ENCODE measurements at regions not wholly inside any gene's neighbourhood (a gene's known extent, or its start where the extent isn't known, plus 50 kb on each side); places are given as distances from the start of the nearest gene placed in this dataset.

GRCh38 chr12:85562765-85563164 is 273.4 kb downstream of the RASSF9 start:
- Histone ChIP-seq H3K27ac (no peak overlapping the region), H3K4me3 (no peak overlapping the region)

- H3K27ac ChIP-seq, result no peak overlapping the region
- no peak overlapping the region for H3K4me3 ChIP-seq
Measured at GRCh38 chr12:85564786-85565185, 271.4 kb downstream of the RASSF9 start.

- H3K4me3 ChIP-seq, result no peak overlapping the region
- no peak overlapping the region for H3K27ac ChIP-seq
Measured at GRCh38 chr12:85568395-85569103, 267.7 kb downstream of the RASSF9 start.

- Histone ChIP-seq H3K4me3 (no peak overlapping the region), H3K27ac (no peak overlapping the region)
Measured at GRCh38 chr12:85569261-85569660, 266.9 kb downstream of the RASSF9 start.

- Histone ChIP-seq H3K4me3 (no peak overlapping the region), H3K27ac (no peak overlapping the region)
Measured at GRCh38 chr12:85572956-85573355, 263.3 kb downstream of the RASSF9 start.

- Histone ChIP-seq H3K27ac (no peak overlapping the region), H3K4me3 (no peak overlapping the region)
Measured at GRCh38 chr12:85573635-85574214, 262.5 kb downstream of the RASSF9 start.

- Histone ChIP-seq H3K4me3 (no peak overlapping the region), H3K27ac (no peak overlapping the region)
Measured at GRCh38 chr12:85574291-85574690, 261.9 kb downstream of the RASSF9 start.

GRCh38 chr12:85575120-85576096 is 260.8 kb downstream of the RASSF9 start:
- Histone ChIP-seq H3K27ac (no peak overlapping the region), H3K4me3 (no peak overlapping the region)

- no peak overlapping the region for H3K27ac ChIP-seq
- H3K4me3 ChIP-seq, result no peak overlapping the region
Measured at GRCh38 chr12:85580562-85581168, 255.5 kb downstream of the RASSF9 start.

GRCh38 chr12:85587158-85587557 is 249.1 kb downstream of the RASSF9 start:
- H3K27ac ChIP-seq, result no peak overlapping the region
- H3K4me3 ChIP-seq, result no peak overlapping the region

- H3K4me3 ChIP-seq, result no peak overlapping the region
- no peak overlapping the region for H3K27ac ChIP-seq
Measured at GRCh38 chr12:85588221-85588620, 248.0 kb downstream of the RASSF9 start.

- Histone ChIP-seq H3K4me3 (no peak overlapping the region), H3K27ac (no peak overlapping the region)
Measured at GRCh38 chr12:85600841-85601240, 235.4 kb downstream of the RASSF9 start.

- Histone ChIP-seq H3K27ac (no peak overlapping the region), H3K4me3 (no peak overlapping the region)
Measured at GRCh38 chr12:85603556-85603955, 232.7 kb downstream of the RASSF9 start.

- Histone ChIP-seq H3K4me3 (no peak overlapping the region), H3K27ac (no peak overlapping the region)
Measured at GRCh38 chr12:85606455-85606854, 229.8 kb downstream of the RASSF9 start.

- H3K27ac ChIP-seq, result no peak overlapping the region
- no peak overlapping the region for H3K4me3 ChIP-seq
Measured at GRCh38 chr12:85609778-85610177, 226.4 kb downstream of the RASSF9 start.

GRCh38 chr12:85610194-85610593 is 226.0 kb downstream of the RASSF9 start:
- no peak overlapping the region for H3K27ac ChIP-seq
- no peak overlapping the region for H3K4me3 ChIP-seq

GRCh38 chr12:85616201-85616600 is 220.0 kb downstream of the RASSF9 start:
- Histone ChIP-seq H3K4me3 (no peak overlapping the region), H3K27ac (no peak overlapping the region)

GRCh38 chr12:85617307-85618091 is 218.7 kb downstream of the RASSF9 start:
- H3K27ac ChIP-seq, result no peak overlapping the region
- no peak overlapping the region for H3K4me3 ChIP-seq

GRCh38 chr12:85621041-85621440 is 215.2 kb downstream of the RASSF9 start:
- Histone ChIP-seq H3K27ac (no peak overlapping the region), H3K4me3 (no peak overlapping the region)

Measured in skin epidermis (tissue), 12 donors.